ENCODE measurements at regions not wholly inside any gene's neighbourhood (a gene's known extent, or its start where the extent isn't known, plus 50 kb on each side); places are given as distances from the start of the nearest gene placed in this dataset.

GRCh38 chr2:41826921-41827320 is 220.9 kb upstream of the PKDCC start:
- DNase-seq, result no peak

GRCh38 chr2:41827354-41827971 is 220.4 kb upstream of the PKDCC start:
- no peak for DNase-seq

- no peak for DNase-seq
Measured at GRCh38 chr2:41828052-41828643, 219.7 kb upstream of the PKDCC start.

- no peak for DNase-seq
Measured at GRCh38 chr2:41829052-41829451, 218.8 kb upstream of the PKDCC start.

- DNase-seq, result no peak
Measured at GRCh38 chr2:41830600-41830999, 217.2 kb upstream of the PKDCC start.

- DNase-seq, result no peak
Measured at GRCh38 chr2:41832218-41832617, 215.6 kb upstream of the PKDCC start.

GRCh38 chr2:41835401-41835800 is 212.4 kb upstream of the PKDCC start:
- no peak for DNase-seq

- DNase-seq, result no peak
Measured at GRCh38 chr2:41836948-41837347, 210.9 kb upstream of the PKDCC start.

GRCh38 chr2:41837610-41838009 is 210.2 kb upstream of the PKDCC start:
- DNase-seq, result no peak

GRCh38 chr2:41840702-41841551 is 206.9 kb upstream of the PKDCC start:
- DNase-seq, result peak; percentile 98

GRCh38 chr2:41846962-41847361 is 200.9 kb upstream of the PKDCC start:
- no peak for DNase-seq

- no peak for DNase-seq
Measured at GRCh38 chr2:41847744-41848441, 199.9 kb upstream of the PKDCC start.

GRCh38 chr2:41851554-41851953 is 196.3 kb upstream of the PKDCC start:
- DNase-seq, result no peak

- DNase-seq, result no peak
Measured at GRCh38 chr2:41853427-41854191, 194.2 kb upstream of the PKDCC start.

GRCh38 chr2:41854227-41854626 is 193.6 kb upstream of the PKDCC start:
- DNase-seq, result peak; percentile 7

- no peak for DNase-seq
Measured at GRCh38 chr2:41856946-41857345, 190.9 kb upstream of the PKDCC start.

GRCh38 chr2:41859615-41860514 is 188.0 kb upstream of the PKDCC start:
- no peak for DNase-seq

GRCh38 chr2:41863062-41863461 is 184.8 kb upstream of the PKDCC start:
- DNase-seq, result no peak

GRCh38 chr2:41865263-41865662 is 182.6 kb upstream of the PKDCC start:
- DNase-seq, result no peak

- no peak for DNase-seq
Measured at GRCh38 chr2:41867553-41867952, 180.3 kb upstream of the PKDCC start.

- peak; percentile 73 for DNase-seq
Measured at GRCh38 chr2:41869542-41870264, 178.1 kb upstream of the PKDCC start.

Data from stimulated activated CD4-positive, alpha-beta T cell treated with anti-CD3 and anti-CD28 coated beads, Interleukin-4, amount 100 ng/mL, for 1 hour (primary cell).